Caco-2 (cell line): ENCODE measurements at regions not wholly inside any gene's neighbourhood (a gene's known extent, or its start where the extent isn't known, plus 50 kb on each side); places are given as distances from the start of the nearest gene placed in this dataset.
"Not testable (repeated sequence)": the region's sequence is repeated elsewhere in the genome, so short reads cannot be mapped to it uniquely, and the experiment has no call there.

Experiments used
- BruUV-seq: library from RNA; stranded (reverse); fragments of 400-500 nt; replicated peaks from 2 replicates; lab custom pipeline; 2021; lab: Mats Ljungman, UMichigan
- CTCF ChIA-PET: fragments of 300-600 bp; sonication (Branson Sonifier 250); formaldehyde crosslinking; loops from one replicate; lab custom pipeline; 2022; ENCODE audit warnings: antibody characterized with exemption; lab: Charles Lee
- POLR2A ChIA-PET: fragments of 300-600 bp; sonication (Branson Sonifier 250); formaldehyde crosslinking; loops from one replicate; lab custom pipeline; 2022; ENCODE audit warnings: antibody characterized with exemption; lab: Charles Lee
- DNase-seq, 2 experiments: peaks; one replicate each; pipeline versions ENCODE4 v3.0.0 to v3.0.0-alpha.2; 2020 to 2022
- H3K27me3 ChIP-seq: replicated peaks from 2 replicates; pipeline ENCODE4 v1.6.0; 2011; ENCODE audit warnings: low read length; ENCODE audit not compliant: control insufficient read depth, insufficient read depth
- H3K36me3 ChIP-seq: 2 replicates; pipeline ENCODE4 v1.5.1; 2011; ENCODE audit warnings: low read length; ENCODE audit not compliant: control insufficient read depth, insufficient read depth
- H3K4me1 ChIP-seq: fragments of 250-450 bp; sonication (Bioruptor Pico); 2 replicates; pipeline ENCODE4 v1.5.1; 2020; ENCODE audit warnings: mild to moderate bottlenecking
- H3K4me3 ChIP-seq: 2 replicates; pipeline ENCODE4 v1.5.1; 2011; ENCODE audit warnings: low read depth, mild to moderate bottlenecking, control low read depth, low read length
- H3K9me3 ChIP-seq: fragments of 250-450 bp; sonication (Bioruptor Pico); 2 replicates; pipeline ENCODE4 v1.5.1; 2020; ENCODE audit warnings: mild to moderate bottlenecking, moderate library complexity
- H3K27ac Mint-ChIP-seq: one replicate; pipeline ENCODE4 v1.8.0; 2022; ENCODE audit warnings: mixed read lengths; ENCODE audit not compliant: unreplicated experiment
- H3K27me3 Mint-ChIP-seq: one replicate; pipeline ENCODE4 v1.8.0; 2022; ENCODE audit warnings: mixed read lengths; ENCODE audit not compliant: insufficient read depth, unreplicated experiment
- H3K36me3 Mint-ChIP-seq: one replicate; pipeline ENCODE4 v1.8.0; 2022; ENCODE audit warnings: mild to moderate bottlenecking, mixed read lengths; ENCODE audit not compliant: insufficient read depth, unreplicated experiment
- H3K4me1 Mint-ChIP-seq: one replicate; pipeline ENCODE4 v1.8.0; 2022; ENCODE audit warnings: low read depth, mixed read lengths; ENCODE audit not compliant: unreplicated experiment
- H3K4me3 Mint-ChIP-seq: one replicate; pipeline ENCODE4 v1.8.0; 2022; ENCODE audit warnings: mild to moderate bottlenecking, moderate library complexity, mixed read lengths; ENCODE audit not compliant: unreplicated experiment
- H3K9me3 Mint-ChIP-seq: one replicate; pipeline ENCODE4 v1.8.0; 2022; ENCODE audit warnings: mixed read lengths; ENCODE audit not compliant: unreplicated experiment
- intact Hi-C: fragments of 100-400 bp; cut with micrococcal nuclease; formaldehyde crosslinking; loops from one replicate; pipeline ENCODE4 v1.10.0; 2022; ENCODE audit not compliant: unreplicated experiment
- TF ChIP-seq, protein P1 (sequence below), 2 experiments: fragments of 200-600 bp in 1 of 2; IDR thresholded peaks; 1 replicate in 1 of 2; 2 replicates in 1 of 2; pipeline versions ENCODE4 v1.5.1 to v1.8.0; 2011 to 2022; ENCODE audit warnings: antibody characterized with exemption in 1 of 2, control low read depth in 1 of 2, inconsistent platforms in 1 of 2, low read depth in 1 of 2, low read length in 1 of 2, mild to moderate bottlenecking in 1 of 2, moderate library complexity in 1 of 2; ENCODE audit not compliant: insufficient read depth in 1 of 2, severe bottlenecking in 1 of 2, unreplicated experiment in 1 of 2

- no peak overlapping the region for H3K4me3 Mint-ChIP-seq
- no peaks in the 10 kb centered on the region for H3K27me3 ChIP-seq
- H3K4me1 Mint-ChIP-seq = no peaks in the 10 kb centered on the region
- no peaks in the 10 kb centered on the region for H3K4me1 ChIP-seq
- H3K4me3 ChIP-seq = no peak overlapping the region
- no peaks in the 10 kb centered on the region for H3K36me3 Mint-ChIP-seq
- H3K36me3 ChIP-seq = no peaks in the 10 kb centered on the region
- peaks cover 21% of the 10 kb centered on the region for H3K9me3 Mint-ChIP-seq
- TF ChIP-seq, protein P1, sequence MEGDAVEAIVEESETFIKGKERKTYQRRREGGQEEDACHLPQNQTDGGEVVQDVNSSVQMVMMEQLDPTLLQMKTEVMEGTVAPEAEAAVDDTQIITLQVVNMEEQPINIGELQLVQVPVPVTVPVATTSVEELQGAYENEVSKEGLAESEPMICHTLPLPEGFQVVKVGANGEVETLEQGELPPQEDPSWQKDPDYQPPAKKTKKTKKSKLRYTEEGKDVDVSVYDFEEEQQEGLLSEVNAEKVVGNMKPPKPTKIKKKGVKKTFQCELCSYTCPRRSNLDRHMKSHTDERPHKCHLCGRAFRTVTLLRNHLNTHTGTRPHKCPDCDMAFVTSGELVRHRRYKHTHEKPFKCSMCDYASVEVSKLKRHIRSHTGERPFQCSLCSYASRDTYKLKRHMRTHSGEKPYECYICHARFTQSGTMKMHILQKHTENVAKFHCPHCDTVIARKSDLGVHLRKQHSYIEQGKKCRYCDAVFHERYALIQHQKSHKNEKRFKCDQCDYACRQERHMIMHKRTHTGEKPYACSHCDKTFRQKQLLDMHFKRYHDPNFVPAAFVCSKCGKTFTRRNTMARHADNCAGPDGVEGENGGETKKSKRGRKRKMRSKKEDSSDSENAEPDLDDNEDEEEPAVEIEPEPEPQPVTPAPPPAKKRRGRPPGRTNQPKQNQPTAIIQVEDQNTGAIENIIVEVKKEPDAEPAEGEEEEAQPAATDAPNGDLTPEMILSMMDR (IDR thresholded peaks at IDR 0.05; ENCODE audit: insufficient read depth in 1 of 2, low read depth in 1 of 2, low read length in 1 of 2, severe bottlenecking in 1 of 2, unreplicated experiment in 1 of 2) = peak in 1 of 2 experiments; percentile 6
- no peak for DNase-seq
- no peaks in the 10 kb centered on the region for H3K27me3 Mint-ChIP-seq
- ChIA-PET POLR2A (no interaction called here), CTCF (no interaction called here)
- no TSS peak for BruUV-seq
- H3K9me3 ChIP-seq = no peaks in the 10 kb centered on the region
- H3K27ac Mint-ChIP-seq = no peak overlapping the region
- intact Hi-C loops = no loop called here
Observed at GRCh38 chr1:96524100-96524499, 197.5 kb upstream of the PTBP2 start.

GRCh38 chr1:96525657-96526557 lies 195.7 kb upstream of the PTBP2 start:
- TF ChIP-seq, protein P1 (IDR thresholded peaks at IDR 0.05; ENCODE audit: insufficient read depth in 1 of 2, low read depth in 1 of 2, low read length in 1 of 2, severe bottlenecking in 1 of 2, unreplicated experiment in 1 of 2) = no peak
- CTCF ChIA-PET = no interaction called here
- Mint-ChIP-seq H3K4me1 (no peaks in the 10 kb centered on the region), H3K36me3 (no peaks in the 10 kb centered on the region), H3K27ac (no peak overlapping the region), H3K9me3 (peaks cover 28% of the 10 kb centered on the region), H3K27me3 (no peaks in the 10 kb centered on the region), H3K4me3 (no peak overlapping the region)
- intact Hi-C loops = no loop called here
- Histone ChIP-seq H3K27me3 (no peaks in the 10 kb centered on the region), H3K4me3 (no peak overlapping the region), H3K36me3 (no peaks in the 10 kb centered on the region), H3K9me3 (no peaks in the 10 kb centered on the region), H3K4me1 (no peaks in the 10 kb centered on the region)
- BruUV-seq = no TSS peak
- POLR2A ChIA-PET = no interaction called here
- DNase-seq = no peak

DNA sequence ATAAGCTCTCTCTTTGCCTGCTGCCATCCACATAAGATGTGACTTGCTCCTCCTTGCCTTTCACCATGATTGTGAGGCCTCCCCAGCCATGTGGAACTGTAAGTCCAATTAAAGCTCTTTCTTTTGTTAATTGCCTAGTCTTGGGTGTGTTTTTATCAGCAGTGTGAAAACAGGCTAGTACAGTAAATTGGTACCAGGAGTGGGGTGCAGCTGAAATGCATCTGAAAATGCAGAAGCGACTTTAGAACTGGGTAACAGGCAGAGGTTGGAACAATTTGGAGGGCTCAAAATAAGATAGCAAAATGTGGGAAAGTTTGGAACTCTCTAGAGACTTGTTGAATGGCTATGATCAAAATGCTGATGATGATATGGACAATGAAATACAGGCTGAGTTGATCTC lies 192.9 kb upstream of the PTBP2 start:
- H3K36me3 Mint-ChIP-seq, H3K4me1 Mint-ChIP-seq, BruUV-seq, H3K27me3 Mint-ChIP-seq, DNase-seq, H3K4me3 Mint-ChIP-seq, H3K27ac Mint-ChIP-seq, H3K27me3 ChIP-seq, H3K9me3 ChIP-seq, H3K36me3 ChIP-seq, POLR2A ChIA-PET, H3K4me3 ChIP-seq, intact Hi-C loops, H3K4me1 ChIP-seq, CTCF ChIA-PET: not testable (repeated sequence)
- peaks cover 34% of the 10 kb centered on the region for H3K9me3 Mint-ChIP-seq
